BE2C (cell line): ENCODE measurements at regions not wholly inside any gene's neighbourhood (a gene's known extent, or its start where the extent isn't known, plus 50 kb on each side); places are given as distances from the start of the nearest gene placed in this dataset.

Experiments
- DNase-seq: peaks from one replicate; pipeline ENCODE4 v3.0.0-alpha.2; 2020
- H3K27me3 ChIP-seq: fragments of 250-450 bp; sonication (Bioruptor Pico); 2 replicates; pipeline ENCODE4 v1.5.1; 2020; ENCODE audit warnings: mild to moderate bottlenecking
- H3K36me3 ChIP-seq: fragments of 250-450 bp; sonication (Bioruptor Pico); 2 replicates; pipeline ENCODE4 v1.5.1; 2020; ENCODE audit warnings: mild to moderate bottlenecking
- H3K4me1 ChIP-seq: fragments of 250-450 bp; sonication (Bioruptor Pico); 2 replicates; pipeline ENCODE4 v1.5.1; 2020
- H3K4me3 ChIP-seq: 2 replicates; pipeline ENCODE4 v1.5.1; 2011; ENCODE audit warnings: low read depth, low read length
- H3K9me3 ChIP-seq: fragments of 250-450 bp; sonication (Bioruptor Pico); 2 replicates; pipeline ENCODE4 v1.5.1; 2020
- CTCF ChIP-seq: IDR thresholded peaks from 2 replicates; pipeline ENCODE4 v1.5.1; 2012; ENCODE audit warnings: mild to moderate bottlenecking, low read depth, low read length

- Histone ChIP-seq H3K36me3 (no peaks in the 10 kb centered on the region), H3K27me3 (peaks cover 47% of the 10 kb centered on the region), H3K4me3 (no peak overlapping the region), H3K9me3 (no peaks in the 10 kb centered on the region), H3K4me1 (no peaks in the 10 kb centered on the region)
- no peak for TF ChIP-seq CTCF
- no peak for DNase-seq
Measured at GRCh38 chr14:106038263-106038662, 511.9 kb downstream of the TMEM121 start.

DNA sequence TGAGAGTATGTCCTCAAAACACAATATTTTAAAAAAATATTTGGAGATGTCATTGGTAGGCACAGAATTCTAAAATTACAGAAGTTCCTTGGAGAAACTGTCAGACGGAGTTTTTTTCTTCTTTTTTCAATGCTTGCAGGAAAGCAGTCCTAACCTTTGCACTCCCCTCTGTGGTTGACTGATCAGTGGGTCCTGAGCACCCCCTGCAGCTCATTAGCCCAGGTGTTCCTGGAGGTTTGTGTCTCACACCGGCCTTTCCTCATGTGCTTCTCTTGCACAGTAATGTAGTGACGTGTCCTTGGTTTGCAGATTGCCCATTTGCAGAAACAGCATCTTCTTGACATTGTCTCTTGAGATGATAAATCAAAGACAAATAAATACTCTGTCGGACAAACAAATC, 513.0 kb downstream of the TMEM121 start:
- Histone ChIP-seq H3K9me3 (no peaks in the 10 kb centered on the region), H3K4me3 (no peak overlapping the region), H3K36me3 (no peaks in the 10 kb centered on the region), H3K4me1 (no peaks in the 10 kb centered on the region), H3K27me3 (peaks cover 36% of the 10 kb centered on the region)
- DNase-seq: peak; percentile 52
- peak; percentile 75 for TF ChIP-seq CTCF

DNA sequence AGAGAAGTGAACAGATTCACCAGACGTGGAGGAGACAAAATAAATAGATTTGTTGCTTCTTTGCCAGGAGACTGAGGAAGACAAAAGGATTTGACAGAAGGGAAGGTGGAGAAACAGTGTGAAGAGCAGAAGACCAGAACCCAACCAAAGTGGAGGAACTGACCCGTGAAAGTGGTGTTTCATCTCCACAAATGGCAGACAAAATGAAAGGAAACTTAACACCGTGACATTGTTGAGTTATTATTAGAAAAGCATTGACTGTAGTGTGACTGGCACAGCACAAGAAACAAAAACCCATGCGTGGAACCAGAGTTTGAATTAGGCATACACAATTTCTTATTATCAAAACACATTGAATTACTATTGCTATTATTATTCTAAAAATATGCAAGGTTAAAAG, 518.1 kb downstream of the TMEM121 start:
- Histone ChIP-seq H3K27me3 (peaks cover 13% of the 10 kb centered on the region), H3K4me1 (no peaks in the 10 kb centered on the region), H3K4me3 (no peak overlapping the region), H3K36me3 (no peaks in the 10 kb centered on the region), H3K9me3 (no peaks in the 10 kb centered on the region)
- TF ChIP-seq CTCF: no peak
- DNase-seq: no peak

GRCh38 chr14:106044949-106045596, 518.7 kb downstream of the TMEM121 start:
- TF ChIP-seq CTCF: peak; percentile 98
- peaks cover 13% of the 10 kb centered on the region for H3K27me3 ChIP-seq
- peak; percentile 88 for DNase-seq
- no peak overlapping the region for H3K4me3 ChIP-seq
- H3K4me1 ChIP-seq: no peaks in the 10 kb centered on the region
- H3K9me3 ChIP-seq: no peaks in the 10 kb centered on the region
- H3K36me3 ChIP-seq: no peaks in the 10 kb centered on the region

GRCh38 chr14:106051796-106052195, 525.4 kb downstream of the TMEM121 start:
- no peaks in the 10 kb centered on the region for H3K4me1 ChIP-seq
- no peak overlapping the region for H3K4me3 ChIP-seq
- TF ChIP-seq CTCF: no peak
- H3K36me3 ChIP-seq: no peaks in the 10 kb centered on the region
- no peaks in the 10 kb centered on the region; the same call in 1 of the 2 replicates for H3K27me3 ChIP-seq
- DNase-seq: no peak
- H3K9me3 ChIP-seq: no peaks in the 10 kb centered on the region

GRCh38 chr14:106055289-106055688, 528.9 kb downstream of the TMEM121 start:
- no peak for DNase-seq
- no peaks in the 10 kb centered on the region for H3K4me1 ChIP-seq
- H3K36me3 ChIP-seq: no peaks in the 10 kb centered on the region
- no peak overlapping the region for H3K4me3 ChIP-seq
- no peak for TF ChIP-seq CTCF
- H3K27me3 ChIP-seq: peaks cover 14% of the 10 kb centered on the region
- H3K9me3 ChIP-seq: no peaks in the 10 kb centered on the region
